Stimulated activated CD4-positive, alpha-beta T cell treated with anti-CD3 and anti-CD28 coated beads, Interleukin-4, amount 100 ng/mL, for 24 hours (primary cell): ENCODE measurements at regions not wholly inside any gene's neighbourhood (a gene's known extent, or its start where the extent isn't known, plus 50 kb on each side); places are given as distances from the start of the nearest gene placed in this dataset.
"Not testable (repeated sequence)": the region's sequence is repeated elsewhere in the genome, so short reads cannot be mapped to it uniquely, and the experiment has no call there.

ENCODE experiments used
- DNase-seq: peaks from one replicate; pipeline ENCODE4 v3.0.0-alpha.2; 2020

- no peak for DNase-seq
These were observed 377.2 kb upstream of the TNC start for GRCh38 chr9:115495052-115495635.

GRCh38 chr9:115495836-115496235 is 377.9 kb upstream of the TNC start:
- DNase-seq: no peak

- no peak for DNase-seq
These were observed 380.3 kb upstream of the TNC start for GRCh38 chr9:115498303-115498702.

GRCh38 chr9:115507148-115507547 is 389.2 kb upstream of the TNC start:
- DNase-seq: no peak

GRCh38 chr9:115513148-115513547 is 395.2 kb upstream of the TNC start:
- no peak for DNase-seq

GRCh38 chr9:115514454-115514853 is 396.5 kb upstream of the TNC start:
- no peak for DNase-seq

GRCh38 chr9:115517335-115518075 is 399.5 kb upstream of the TNC start:
- DNase-seq: no peak

GRCh38 chr9:115520646-115521045 is 402.7 kb upstream of the TNC start:
- no peak for DNase-seq

- no peak for DNase-seq
These were observed 405.0 kb upstream of the TNC start for GRCh38 chr9:115522912-115523311.

GRCh38 chr9:115524453-115525059 is 406.6 kb upstream of the TNC start:
- peak; percentile 18 for DNase-seq

- DNase-seq: no peak
These were observed 407.4 kb upstream of the TNC start for GRCh38 chr9:115525111-115526058.

- no peak for DNase-seq
These were observed 413.6 kb upstream of the TNC start for GRCh38 chr9:115531410-115532125.

GRCh38 chr9:115533511-115533910 is 415.6 kb upstream of the TNC start:
- DNase-seq: no peak

GRCh38 chr9:115540091-115540490 is 422.1 kb upstream of the TNC start:
- DNase-seq: no peak

GRCh38 chr9:115543511-115543910 is 425.6 kb upstream of the TNC start:
- no peak for DNase-seq

- no peak for DNase-seq
These were observed 430.8 kb upstream of the TNC start for GRCh38 chr9:115548609-115549260.

GRCh38 chr9:115551396-115551795 is 433.4 kb upstream of the TNC start:
- DNase-seq: no peak

- DNase-seq: no peak
These were observed 435.3 kb upstream of the TNC start for GRCh38 chr9:115553060-115553773.

GRCh38 chr9:115556432-115556831 is 438.5 kb upstream of the TNC start:
- no peak for DNase-seq

- DNase-seq: no peak
These were observed 457.2 kb upstream of the TNC start for GRCh38 chr9:115575147-115575546.

- DNase-seq: not testable (repeated sequence)
These were observed 467.5 kb upstream of the TNC start for GRCh38 chr9:115585458-115585857.
